HG02885 (cell line): ENCODE measurements at regions not wholly inside any gene's neighbourhood (a gene's known extent, or its start where the extent isn't known, plus 50 kb on each side); places are given as distances from the start of the nearest gene placed in this dataset.

Source experiments
- ATAC-seq: cut with Tn5 transposase; IDR thresholded peaks from one replicate; pipeline ENCODE4 v1.9.1; 2021; ENCODE audit warnings: mild to moderate bottlenecking; ENCODE audit not compliant: unreplicated experiment, poor library complexity

GRCh38 chr18:24726727-24727492, 266.5 kb downstream of the HRH4 start:
- ATAC-seq, result peak; percentile 49

- ATAC-seq, result no peak
These were observed 267.2 kb downstream of the HRH4 start for GRCh38 chr18:24727685-24728084.

- ATAC-seq, result no peak
These were observed 270.7 kb downstream of the HRH4 start for GRCh38 chr18:24731158-24731557.

- ATAC-seq, result no peak
These were observed 271.5 kb downstream of the HRH4 start for GRCh38 chr18:24731981-24732380.

- ATAC-seq, result no peak
These were observed 273.6 kb downstream of the HRH4 start for GRCh38 chr18:24734058-24734457.

GRCh38 chr18:24735624-24736231, 275.3 kb downstream of the HRH4 start:
- ATAC-seq, result no peak

- ATAC-seq, result no peak
These were observed 276.4 kb downstream of the HRH4 start for GRCh38 chr18:24736662-24737330.

- ATAC-seq, result no peak
These were observed 280.4 kb downstream of the HRH4 start for GRCh38 chr18:24740829-24741228.

- no peak for ATAC-seq
These were observed 280.9 kb downstream of the HRH4 start for GRCh38 chr18:24741321-24741720.

- ATAC-seq, result no peak
These were observed 281.7 kb downstream of the HRH4 start for GRCh38 chr18:24741965-24742724.

GRCh38 chr18:24754583-24755253, 294.3 kb downstream of the HRH4 start:
- ATAC-seq, result no peak

- no peak for ATAC-seq
These were observed 295.9 kb downstream of the HRH4 start for GRCh38 chr18:24756385-24756784.

GRCh38 chr18:24757134-24757533, 296.7 kb downstream of the HRH4 start:
- no peak for ATAC-seq

- no peak for ATAC-seq
These were observed 301.3 kb downstream of the HRH4 start for GRCh38 chr18:24761765-24762164.

- ATAC-seq, result no peak
These were observed 302.1 kb downstream of the HRH4 start for GRCh38 chr18:24762511-24762910.

GRCh38 chr18:24763765-24764513, 303.5 kb downstream of the HRH4 start:
- no peak for ATAC-seq

- no peak for ATAC-seq
These were observed 304.3 kb downstream of the HRH4 start for GRCh38 chr18:24764766-24765165.

- ATAC-seq, result no peak
These were observed 305.9 kb downstream of the HRH4 start for GRCh38 chr18:24766376-24766775.

- ATAC-seq, result no peak
These were observed 310.0 kb downstream of the HRH4 start for GRCh38 chr18:24770311-24771024.
